OCI-M2 (cell line): ENCODE measurements at regions not wholly inside any gene's neighbourhood (a gene's known extent, or its start where the extent isn't known, plus 50 kb on each side); places are given as distances from the start of the nearest gene placed in this dataset.
"Not testable (repeated sequence)": the region's sequence is repeated elsewhere in the genome, so short reads cannot be mapped to it uniquely, and the experiment has no call there.

Source experiments
- DNase-seq: peaks from one replicate; lab custom pipeline; 2025; ENCODE audit not compliant: unreplicated experiment; lab: John Stamatoyannopoulos, UW

- DNase-seq = no peak
Observed at GRCh38 chr13:44784708-44785080, 204.6 kb downstream of the NUFIP1 start.

GRCh38 chr13:44783994-44784707 is 205.1 kb downstream of the NUFIP1 start:
- DNase-seq = no peak

DNA sequence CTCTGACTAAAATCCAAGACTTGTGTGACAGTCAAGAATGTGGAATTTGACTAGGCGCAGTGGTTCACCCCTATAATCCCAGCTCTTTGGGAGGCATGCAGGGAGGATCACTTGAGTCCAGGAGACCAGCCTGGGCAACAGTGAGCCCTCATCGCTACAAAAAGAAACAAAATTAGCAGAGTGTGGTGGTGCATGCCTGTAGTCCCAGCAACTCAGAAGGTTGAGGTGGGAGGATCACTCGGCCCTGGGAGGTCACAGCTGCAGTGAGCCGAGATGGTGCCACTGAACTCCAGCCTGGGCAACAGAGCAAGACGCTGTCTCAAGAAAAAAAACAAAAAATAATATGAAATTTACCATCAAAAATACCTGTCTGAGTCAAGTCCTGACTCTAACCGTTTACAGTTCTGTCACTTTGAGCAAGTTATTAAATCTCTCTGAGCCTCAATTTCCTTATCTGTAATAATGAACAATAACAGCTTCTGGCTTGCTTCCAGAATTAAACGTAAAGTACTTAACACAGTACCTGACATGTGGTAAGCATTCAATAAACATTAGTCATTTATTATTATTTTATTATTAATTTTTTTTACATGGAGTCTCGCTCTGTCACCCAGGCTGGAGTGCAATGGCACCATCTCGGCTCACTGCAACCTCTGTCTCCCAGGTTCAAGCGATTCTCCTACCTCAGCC is 204.6 kb upstream of the TSC22D1 start:
- no peak for DNase-seq

GRCh38 chr13:44778761-44779484 is 202.8 kb upstream of the TSC22D1 start:
- DNase-seq = no peak

DNA sequence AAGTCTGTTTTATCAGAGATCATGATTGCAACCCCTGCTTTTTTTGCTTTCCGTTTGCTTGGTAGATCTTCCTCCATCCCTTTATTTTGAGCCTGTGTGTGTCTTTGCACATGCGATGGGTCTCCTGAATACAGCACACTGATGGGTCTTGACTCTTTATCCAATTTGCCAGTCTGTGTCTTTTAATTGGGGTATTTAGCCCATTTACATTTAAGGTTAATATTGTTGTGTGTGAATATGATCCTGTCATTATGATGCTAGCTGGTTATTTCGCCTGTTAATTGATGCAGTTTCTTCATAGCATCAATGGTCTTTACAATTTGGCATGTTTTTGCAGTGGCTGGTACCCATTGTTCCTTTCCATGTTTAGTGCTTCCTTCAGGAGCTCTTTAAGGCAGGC is 199.2 kb upstream of the TSC22D1 start:
- DNase-seq = not testable (repeated sequence)

DNA sequence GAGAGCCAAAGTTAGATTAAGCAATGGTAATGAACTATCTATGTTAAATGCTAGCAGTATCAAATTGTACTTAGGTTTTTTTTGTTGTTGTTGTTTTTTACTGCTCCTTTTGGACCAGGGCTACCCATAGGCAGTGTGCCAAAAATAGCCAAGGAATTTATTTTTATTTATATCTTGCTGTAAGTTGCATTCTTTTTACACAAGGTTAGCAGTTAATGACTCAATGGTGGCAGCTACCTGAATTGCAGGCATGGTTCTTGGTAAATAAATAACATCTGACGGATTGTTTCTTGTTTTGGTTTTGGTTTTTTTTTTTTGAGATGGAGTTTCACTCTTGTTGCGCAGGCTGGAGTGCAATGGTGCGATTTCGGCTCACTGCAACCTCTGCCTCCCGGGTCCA is 194.8 kb upstream of the TSC22D1 start:
- no peak for DNase-seq

DNA sequence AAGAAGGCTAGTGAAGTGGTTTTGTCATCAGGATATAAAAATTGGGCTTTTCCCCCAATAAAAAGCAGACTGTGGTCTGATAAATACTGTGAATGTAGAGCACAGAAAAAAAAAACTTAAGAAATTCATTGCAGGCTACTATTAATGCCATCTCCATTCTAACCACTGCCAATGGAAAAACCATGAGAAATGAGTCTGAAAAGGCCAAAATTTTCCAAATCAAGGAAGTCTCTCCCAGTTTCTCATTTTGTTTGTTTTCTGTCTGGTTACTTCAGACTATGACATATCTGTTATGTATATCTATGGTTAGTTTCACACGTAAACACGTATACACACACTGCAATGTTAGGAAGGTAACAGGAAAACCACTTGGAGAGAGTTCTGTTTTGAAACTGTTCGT is 193.6 kb upstream of the TSC22D1 start:
- DNase-seq = no peak

- DNase-seq = no peak
Observed at GRCh38 chr13:44768775-44769581, 192.8 kb upstream of the TSC22D1 start.

DNA sequence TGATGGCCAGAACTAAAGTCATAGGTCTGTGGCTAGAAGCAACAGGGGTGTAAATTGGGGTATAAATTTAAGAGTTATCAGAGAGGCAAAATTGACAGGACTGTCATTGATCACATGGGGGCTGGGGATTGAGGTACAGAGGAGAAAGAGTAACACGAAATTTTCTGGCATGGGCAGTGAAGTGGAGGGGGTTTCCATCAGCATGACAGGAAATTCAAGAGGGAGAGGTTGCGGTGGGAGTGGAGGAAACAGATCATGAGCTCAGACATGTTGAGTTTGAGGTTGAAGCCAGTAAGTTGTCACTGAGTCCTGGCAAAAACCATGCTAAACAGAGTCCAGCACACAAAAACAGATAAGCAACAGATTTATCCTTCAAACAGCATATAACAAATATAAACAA is 192.1 kb upstream of the TSC22D1 start:
- DNase-seq = no peak

DNA sequence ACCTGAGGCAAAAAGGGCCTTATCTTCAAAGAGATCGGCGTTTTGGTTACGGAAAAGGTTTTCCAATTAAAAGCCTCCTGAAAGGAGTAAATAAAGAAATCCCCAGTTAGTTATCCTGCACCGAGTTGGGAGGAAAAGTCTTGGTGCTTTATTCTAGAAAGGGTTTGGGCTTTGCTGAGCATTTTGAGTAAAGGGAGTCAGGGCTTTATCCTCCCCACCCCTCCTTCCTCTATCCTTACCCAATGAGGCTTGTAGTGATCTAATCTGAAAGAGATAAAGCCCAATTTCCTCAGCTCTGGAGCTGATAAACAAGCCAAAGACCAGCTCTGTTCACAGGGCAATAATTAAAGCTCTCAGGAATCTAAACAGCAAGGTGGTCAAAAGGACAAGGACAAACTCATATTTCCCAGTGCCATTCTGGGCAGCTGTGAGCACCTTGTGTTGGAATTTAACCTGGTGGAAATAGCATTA is 188.9 kb upstream of the TSC22D1 start:
- no peak for DNase-seq

GRCh38 chr13:44764302-44764692 is 188.2 kb upstream of the TSC22D1 start:
- DNase-seq = no peak

DNA sequence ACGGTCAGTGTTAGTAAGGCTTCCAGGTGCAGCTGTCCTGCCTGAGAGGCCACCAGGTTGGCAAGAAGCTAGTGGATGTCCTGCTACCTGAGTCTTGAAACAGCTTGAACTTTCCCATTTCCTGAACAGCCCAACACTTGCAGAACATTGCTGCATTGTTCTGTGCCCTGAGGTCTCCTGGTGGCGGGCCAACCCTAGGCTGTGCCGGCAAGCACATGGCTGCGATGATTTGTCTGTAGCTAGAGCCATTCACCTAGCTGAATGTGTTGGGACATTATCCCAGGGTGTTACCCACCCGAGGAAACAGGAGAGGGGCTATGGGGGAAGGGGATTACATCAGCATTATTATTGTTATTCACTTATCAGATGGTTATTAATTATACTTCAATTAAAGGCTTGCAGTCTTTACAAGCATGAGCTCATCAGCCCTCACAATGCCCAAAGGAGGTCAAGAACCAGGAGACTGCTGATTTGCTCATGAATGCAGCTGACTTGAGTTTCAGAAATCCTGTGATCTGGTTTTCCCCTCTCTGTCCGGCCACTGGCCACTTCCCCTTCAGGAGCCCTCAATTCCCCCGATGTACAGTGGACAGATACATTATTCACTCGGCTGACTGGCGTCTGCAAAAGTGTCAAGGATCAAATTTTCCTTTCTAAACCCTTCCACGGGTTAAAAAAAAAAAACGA is 187.6 kb upstream of the TSC22D1 start:
- DNase-seq = no peak

DNA sequence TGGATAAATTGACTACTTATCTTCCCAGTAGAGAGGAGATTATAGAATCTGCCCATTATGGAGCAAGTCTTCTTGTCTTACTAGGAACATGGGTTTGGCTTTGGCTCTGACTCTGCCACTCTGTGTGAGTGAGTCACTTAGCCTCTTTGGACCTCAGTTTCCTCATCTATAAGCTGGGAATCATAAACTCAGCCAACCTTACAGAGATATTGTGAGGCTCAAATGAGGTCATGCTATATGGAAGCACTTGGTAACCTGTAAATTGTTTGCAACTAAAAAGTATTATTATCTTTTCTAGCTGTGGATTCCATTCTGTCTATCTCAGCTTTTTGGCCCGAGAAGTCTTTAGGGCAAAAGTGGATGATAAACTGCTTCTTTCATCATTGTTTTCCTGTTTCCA is 186.8 kb upstream of the TSC22D1 start:
- no peak for DNase-seq

- no peak for DNase-seq
Observed at GRCh38 chr13:44760434-44760833, 184.3 kb upstream of the TSC22D1 start.

DNA sequence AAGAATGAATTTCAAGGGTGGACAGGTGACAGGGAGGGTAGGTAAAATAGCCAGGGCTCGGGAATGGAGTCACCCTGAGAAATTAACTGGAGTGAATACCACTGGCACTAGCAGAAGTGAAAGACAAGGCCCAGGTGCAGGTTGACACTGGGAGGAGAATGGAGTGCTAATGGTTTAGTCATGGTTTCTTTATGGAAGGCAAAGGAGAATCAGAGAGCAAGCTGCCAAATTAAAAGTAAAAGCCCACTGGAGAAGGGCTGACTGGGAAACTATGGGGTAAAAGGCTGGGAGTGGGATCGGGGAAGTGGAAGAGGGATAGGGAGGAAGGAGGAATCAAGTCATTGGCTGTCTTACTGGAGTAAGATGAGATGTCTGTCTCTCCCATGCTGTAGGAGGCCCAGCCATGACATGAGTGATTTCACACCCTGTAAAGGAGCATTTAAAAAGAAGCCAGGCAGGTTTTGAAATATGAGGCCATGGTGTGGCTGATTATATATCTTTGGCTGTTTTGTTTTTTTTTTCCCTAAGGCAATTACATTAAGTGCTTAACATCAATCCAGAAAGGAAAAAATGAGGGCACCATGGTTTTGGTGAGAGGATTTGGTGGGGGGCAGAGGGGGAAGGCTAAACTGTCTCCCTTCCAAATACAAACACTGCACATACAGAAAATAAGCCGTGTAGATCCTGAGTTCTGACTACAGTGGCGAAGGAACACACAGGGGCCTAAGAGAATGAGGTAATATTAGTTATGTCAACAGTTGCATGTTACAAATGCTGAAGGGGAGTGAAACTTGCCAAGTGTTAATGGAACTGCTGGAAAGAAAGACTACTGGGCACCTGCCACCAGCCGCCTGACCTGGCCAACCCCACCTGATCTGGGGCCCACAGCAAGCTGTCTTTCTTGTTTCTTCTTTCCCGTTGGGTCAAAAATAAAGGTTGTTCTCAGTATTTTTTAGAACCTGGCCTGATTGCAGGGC is 183.5 kb upstream of the TSC22D1 start:
- no peak for DNase-seq

DNA sequence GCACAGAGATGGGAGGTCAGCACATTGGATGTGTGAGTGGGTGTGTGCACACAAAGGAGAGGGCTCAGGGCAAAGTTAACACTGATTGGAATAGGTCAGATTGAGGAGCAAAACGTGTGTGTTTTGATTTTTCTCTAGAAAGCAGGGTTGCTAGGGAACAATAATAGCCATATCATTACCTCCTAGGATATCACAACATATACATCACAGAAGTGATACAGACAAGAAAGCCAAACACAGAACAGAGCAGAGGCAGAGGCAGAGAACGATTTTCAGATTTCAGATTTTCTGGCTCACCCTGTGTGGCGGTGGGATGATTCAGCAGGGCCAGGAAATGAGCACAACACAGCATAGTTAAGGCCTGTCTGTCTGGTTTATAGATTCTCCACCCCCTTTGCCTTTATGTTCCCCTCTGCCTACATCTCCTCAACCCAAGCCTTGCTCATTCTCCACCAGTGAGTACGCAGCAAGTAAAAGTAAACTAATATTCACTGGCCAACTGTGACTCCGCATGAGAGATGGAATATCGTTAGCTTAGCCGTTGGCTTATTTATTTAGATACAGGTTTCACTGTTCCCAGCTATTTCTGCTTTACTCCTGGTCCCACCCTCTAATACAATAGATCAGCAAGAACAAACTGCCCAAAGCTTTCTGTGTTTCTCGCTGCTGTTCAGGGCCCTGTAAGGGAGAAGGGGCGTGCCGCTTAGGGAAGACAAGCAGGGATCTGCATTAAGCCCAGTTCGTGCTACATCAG is 182.7 kb upstream of the TSC22D1 start:
- DNase-seq = no peak

DNA sequence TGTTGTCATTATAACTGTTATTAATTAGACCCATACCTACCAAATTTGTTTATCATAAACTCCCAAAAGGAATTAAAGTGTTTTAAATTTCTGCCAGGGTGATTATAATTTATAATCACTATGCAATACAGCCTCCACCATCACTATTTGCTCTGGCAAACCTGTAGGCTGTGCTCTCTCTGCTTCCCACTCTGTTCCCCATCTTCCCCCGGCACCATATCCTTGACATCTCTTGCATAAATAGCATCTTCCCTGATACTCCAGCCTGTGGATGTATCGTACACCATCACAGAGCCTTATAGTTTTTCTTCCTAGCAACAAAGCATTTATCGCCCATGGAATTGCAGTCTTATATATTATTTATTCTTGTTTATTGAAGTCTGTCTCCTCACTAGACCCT is 181.5 kb upstream of the TSC22D1 start:
- DNase-seq = no peak

DNA sequence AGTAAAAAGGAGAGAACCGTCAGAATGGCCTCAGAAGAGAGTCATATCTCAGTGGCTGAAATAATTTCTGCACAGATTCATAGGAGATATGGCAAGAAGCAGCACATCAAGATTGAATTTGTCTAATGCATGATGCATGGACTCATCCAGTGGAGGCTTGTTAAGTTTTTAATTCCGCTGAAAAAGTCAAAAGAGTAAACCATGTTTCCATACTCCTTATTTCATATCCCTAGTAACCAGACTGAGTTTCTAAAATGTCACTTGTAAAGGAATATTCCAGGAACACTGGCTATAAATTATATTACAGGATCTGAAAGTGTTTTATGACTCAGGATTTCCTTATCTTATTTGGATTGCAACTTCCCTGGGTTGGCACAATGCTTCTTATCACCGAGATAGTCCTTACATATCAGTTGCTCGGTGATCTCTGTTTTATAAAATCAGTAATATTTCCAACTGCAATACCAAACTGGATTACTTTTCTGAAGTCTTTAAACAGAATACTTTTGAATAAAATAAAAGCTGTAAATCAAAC is 180.2 kb upstream of the TSC22D1 start:
- no peak for DNase-seq

DNA sequence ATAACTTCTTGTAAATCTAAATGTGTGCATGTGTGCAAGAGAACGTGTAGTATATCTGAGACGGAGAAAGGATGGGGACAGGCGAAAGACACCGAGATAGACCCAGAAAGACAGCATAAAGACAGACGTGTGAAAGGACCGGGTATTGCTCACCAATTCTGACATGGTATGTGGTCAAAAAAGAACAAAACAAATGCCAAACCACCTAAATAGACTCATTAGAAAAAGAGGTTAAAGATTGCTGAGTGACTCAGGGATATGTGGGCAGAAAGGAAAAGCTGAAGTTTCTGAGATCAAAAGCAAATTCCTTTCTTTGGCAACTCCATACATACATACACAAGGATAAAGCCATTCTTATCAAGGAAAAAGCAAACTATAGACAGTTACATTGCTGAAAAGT is 179.7 kb upstream of the TSC22D1 start:
- no peak for DNase-seq
